ENCODE measurements at regions not wholly inside any gene's neighbourhood (a gene's known extent, or its start where the extent isn't known, plus 50 kb on each side); places are given as distances from the start of the nearest gene placed in this dataset.

DNA sequence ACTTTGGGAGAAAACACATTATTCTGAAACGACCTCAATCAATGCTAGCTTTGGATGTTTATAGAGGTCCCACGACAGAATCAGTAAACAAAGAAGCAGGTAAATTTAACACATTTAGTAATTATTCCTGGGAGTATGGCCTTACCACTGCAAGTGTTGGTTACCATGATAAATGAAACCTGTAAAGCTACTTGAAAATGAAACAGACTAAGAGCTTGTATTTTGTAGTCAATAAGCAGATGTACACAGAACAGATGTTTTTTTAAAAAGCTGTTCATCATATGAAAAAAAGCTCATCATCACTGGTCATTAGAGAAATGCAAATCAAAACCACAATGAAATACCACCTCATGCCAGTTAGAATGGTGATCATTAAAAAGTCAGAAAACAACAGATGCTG, 295.3 kb upstream of the XYLT1 start:
- Histone ChIP-seq H3K36me3 (no peaks in the 10 kb centered on the region), H3K9me3 (peaks cover 3% of the 10 kb centered on the region), H3K27ac (no peak overlapping the region), H3K4me1 (no peaks in the 10 kb centered on the region), H3K4me3 (no peak overlapping the region), H3K27me3 (ENCODE audit: low read depth) (no peaks in the 10 kb centered on the region)
- no peak for TF ChIP-seq CTCF (IDR thresholded peaks at IDR 0.05)
- intact Hi-C loops (cut with DNase I): no loop called here
- ATAC-seq: no peak
- DNase-seq: no peak

GRCh38 chr16:17759451-17760390, 289.0 kb upstream of the XYLT1 start:
- no peak for ATAC-seq
- Histone ChIP-seq H3K36me3 (no peaks in the 10 kb centered on the region), H3K27me3 (ENCODE audit: low read depth) (no peaks in the 10 kb centered on the region), H3K9me3 (no peaks in the 10 kb centered on the region), H3K4me1 (no peaks in the 10 kb centered on the region), H3K4me3 (no peak overlapping the region), H3K27ac (no peak overlapping the region)
- TF ChIP-seq CTCF (IDR thresholded peaks at IDR 0.05): no peak
- no peak for DNase-seq
- intact Hi-C loops (cut with DNase I): no loop called here

DNA sequence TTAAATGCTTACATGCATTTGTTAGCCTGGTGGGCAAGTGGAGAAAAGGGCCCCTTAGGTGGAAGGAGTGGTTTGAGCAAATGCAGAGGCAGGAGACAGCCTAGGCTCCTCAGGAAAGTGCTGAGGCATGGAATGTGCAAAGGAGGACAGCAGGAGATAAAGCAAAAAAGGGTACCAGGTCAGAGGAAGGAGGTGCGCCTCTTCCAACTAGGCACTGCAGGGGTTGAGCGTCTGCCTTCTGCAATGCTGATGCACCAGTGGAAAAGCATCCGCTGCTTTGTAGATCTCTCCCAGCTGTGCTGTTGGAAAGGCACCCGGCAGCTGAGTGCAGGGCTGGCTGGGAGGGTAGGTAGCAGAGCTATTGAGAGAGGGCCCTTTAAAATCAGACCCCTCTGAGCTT, 287.0 kb upstream of the XYLT1 start:
- TF ChIP-seq CTCF (IDR thresholded peaks at IDR 0.05): no peak
- no peak for ATAC-seq

DNA sequence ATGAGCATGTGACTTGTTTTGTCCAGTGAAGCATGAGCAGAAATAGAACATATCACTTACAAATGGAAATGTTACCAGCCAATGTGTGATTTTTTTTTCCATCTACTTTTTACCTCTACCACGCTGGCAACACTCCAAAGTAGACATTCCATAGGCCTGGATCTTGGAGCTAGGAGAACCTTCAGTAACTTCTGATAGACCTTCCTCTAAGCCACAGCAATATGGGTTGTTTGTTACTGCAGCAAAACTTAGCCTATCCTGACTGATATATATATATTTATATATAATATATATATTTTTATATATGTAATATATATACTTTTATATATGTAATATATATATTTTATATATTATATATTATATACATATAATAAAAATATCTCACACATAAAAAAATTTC, 284.4 kb upstream of the XYLT1 start:
- H3K9me3 ChIP-seq: no peaks in the 10 kb centered on the region
- H3K27ac ChIP-seq: no peak overlapping the region
- TF ChIP-seq CTCF (IDR thresholded peaks at IDR 0.05): no peak
- ATAC-seq (no peak), DNase-seq (no peak)
- intact Hi-C loops (cut with DNase I): no loop called here
- no peaks in the 10 kb centered on the region for H3K36me3 ChIP-seq
- no peaks in the 10 kb centered on the region for H3K27me3 ChIP-seq (ENCODE audit: low read depth)
- no peaks in the 10 kb centered on the region for H3K4me1 ChIP-seq
- H3K4me3 ChIP-seq: no peak overlapping the region

More for the DNA sequence above, 287.0 kb upstream of the XYLT1 start:
- Histone ChIP-seq H3K27me3 (ENCODE audit: low read depth) (no peaks in the 10 kb centered on the region), H3K4me1 (no peaks in the 10 kb centered on the region), H3K9me3 (no peaks in the 10 kb centered on the region), H3K27ac (no peak overlapping the region), H3K36me3 (no peaks in the 10 kb centered on the region), H3K4me3 (no peak overlapping the region)
- intact Hi-C loops (cut with DNase I): no loop called here
- no peak for DNase-seq

GRCh38 chr16:17753434-17753833, 282.7 kb upstream of the XYLT1 start:
- Histone ChIP-seq H3K36me3 (no peaks in the 10 kb centered on the region), H3K27ac (no peak overlapping the region), H3K4me3 (no peak overlapping the region), H3K27me3 (ENCODE audit: low read depth) (no peaks in the 10 kb centered on the region), H3K9me3 (no peaks in the 10 kb centered on the region), H3K4me1 (no peaks in the 10 kb centered on the region)
- ATAC-seq (no peak), DNase-seq (no peak)
- intact Hi-C loops (cut with DNase I): no loop called here
- no peak for TF ChIP-seq CTCF (IDR thresholded peaks at IDR 0.05)
